ENCODE measurements at regions not wholly inside any gene's neighbourhood (a gene's known extent, or its start where the extent isn't known, plus 50 kb on each side); places are given as distances from the start of the nearest gene placed in this dataset. TPM values are rescaled to one million over a fixed set of nuclear protein-coding genes. Genes with fewer than 3 reads are reported as not detected.

- Histone ChIP-seq H3K27me3 (no peaks in the 10 kb centered on the region), H3K9me3 (no peaks in the 10 kb centered on the region), H3K4me1 (ENCODE audit: insufficient read depth) (no peaks in the 10 kb centered on the region), H3K36me3 (no peaks in the 10 kb centered on the region), H3K27ac (no peak overlapping the region), H3K4me3 (no peak overlapping the region)
- no peak for DNase-seq
- 63 to 77% (median 72%) methylated on average over 6 of the region's 6 CpGs for WGBS, 3 donors
- TF ChIP-seq POLR2A (IDR thresholded peaks at IDR 0.05) (no peak), CTCF (IDR thresholded peaks at IDR 0.05) (no peak), EP300 (IDR thresholded peaks at IDR 0.05) (no peak)
- intact Hi-C loops (cut with DNase I), result no loop called here
Measured at GRCh38 chr11:130819625-130820024, 96.7 kb downstream of the SNX19 start.

Small RNAs in the stretch of these regions (microRNA-seq; reads per million reads assigned to microRNA genes)
- gene MIR8052, result 0 reads per million in 3 donors

Small RNAs in the stretch of these regions (small RNA-seq; reads per million reads assigned to genes)
- gene AP004371.1 (not detected), gene MIR8052 (not detected)

Measured in ovary (tissue), 7 donors.